ENCODE measurements at regions not wholly inside any gene's neighbourhood (a gene's known extent, or its start where the extent isn't known, plus 50 kb on each side); places are given as distances from the start of the nearest gene placed in this dataset.

DNA sequence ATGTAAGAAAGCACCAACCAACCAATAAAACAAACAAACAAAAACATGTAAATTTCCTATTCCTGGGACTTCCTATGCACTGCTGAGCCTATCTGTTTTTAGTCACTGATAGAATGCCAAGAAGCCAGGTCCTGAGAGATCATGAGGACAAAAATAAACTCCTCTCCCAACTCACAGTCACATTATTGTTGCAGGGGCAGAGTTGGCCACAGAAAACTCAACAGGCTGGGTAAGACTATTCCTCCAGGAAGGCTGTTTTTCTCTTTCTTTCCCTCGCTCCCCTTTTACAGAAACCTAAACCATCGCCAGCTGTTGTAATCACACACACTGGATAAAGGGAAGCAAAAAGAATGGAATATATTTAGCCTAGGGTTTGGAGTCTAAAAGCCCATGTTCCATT is 55.8 kb upstream of the METAP2 start:
- POLR2A ChIA-PET: no interaction called here
- H3K27me3 ChIP-seq (ENCODE audit: control insufficient read depth, insufficient read depth, low read length): no peaks in the 10 kb centered on the region
- no peak overlapping the region for H3K4me3 ChIP-seq (ENCODE audit: low read depth, low read length)
- TF ChIP-seq, protein P1, sequence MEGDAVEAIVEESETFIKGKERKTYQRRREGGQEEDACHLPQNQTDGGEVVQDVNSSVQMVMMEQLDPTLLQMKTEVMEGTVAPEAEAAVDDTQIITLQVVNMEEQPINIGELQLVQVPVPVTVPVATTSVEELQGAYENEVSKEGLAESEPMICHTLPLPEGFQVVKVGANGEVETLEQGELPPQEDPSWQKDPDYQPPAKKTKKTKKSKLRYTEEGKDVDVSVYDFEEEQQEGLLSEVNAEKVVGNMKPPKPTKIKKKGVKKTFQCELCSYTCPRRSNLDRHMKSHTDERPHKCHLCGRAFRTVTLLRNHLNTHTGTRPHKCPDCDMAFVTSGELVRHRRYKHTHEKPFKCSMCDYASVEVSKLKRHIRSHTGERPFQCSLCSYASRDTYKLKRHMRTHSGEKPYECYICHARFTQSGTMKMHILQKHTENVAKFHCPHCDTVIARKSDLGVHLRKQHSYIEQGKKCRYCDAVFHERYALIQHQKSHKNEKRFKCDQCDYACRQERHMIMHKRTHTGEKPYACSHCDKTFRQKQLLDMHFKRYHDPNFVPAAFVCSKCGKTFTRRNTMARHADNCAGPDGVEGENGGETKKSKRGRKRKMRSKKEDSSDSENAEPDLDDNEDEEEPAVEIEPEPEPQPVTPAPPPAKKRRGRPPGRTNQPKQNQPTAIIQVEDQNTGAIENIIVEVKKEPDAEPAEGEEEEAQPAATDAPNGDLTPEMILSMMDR (IDR thresholded peaks at IDR 0.05; ENCODE audit: insufficient read depth, low read depth, low read length): no peak
- DNase-seq (ENCODE audit: low read depth): no peak
- CTCF ChIA-PET: no interaction called here
- H3K36me3 ChIP-seq (ENCODE audit: control insufficient read depth, insufficient read depth, low read length): no peaks in the 10 kb centered on the region

All from BJ (cell line).